Neural cell (in vitro differentiated cells): ENCODE measurements at regions not wholly inside any gene's neighbourhood (a gene's known extent, or its start where the extent isn't known, plus 50 kb on each side); places are given as distances from the start of the nearest gene placed in this dataset.

Experiments
- CTCF ChIP-seq: fragments of 450-650 bp; IDR thresholded peaks from 2 replicates; pipeline ENCODE4 v1.5.1; 2014; ENCODE audit warnings: antibody characterized with exemption, mild to moderate bottlenecking, moderate library complexity; ENCODE audit not compliant: poor library complexity, severe bottlenecking
- EP300 ChIP-seq: fragments of 450-650 bp; conservative IDR thresholded peaks from 2 replicates; pipeline ENCODE4 v1.6.1; 2014; ENCODE audit warnings: antibody characterized with exemption, mild to moderate bottlenecking, moderate library complexity; ENCODE audit not compliant: poor library complexity, severe bottlenecking
- RAD21 ChIP-seq: fragments of 450-650 bp; conservative IDR thresholded peaks from 2 replicates; pipeline ENCODE4 v1.6.1; 2014; ENCODE audit warnings: antibody characterized with exemption, mild to moderate bottlenecking, moderate library complexity

DNA sequence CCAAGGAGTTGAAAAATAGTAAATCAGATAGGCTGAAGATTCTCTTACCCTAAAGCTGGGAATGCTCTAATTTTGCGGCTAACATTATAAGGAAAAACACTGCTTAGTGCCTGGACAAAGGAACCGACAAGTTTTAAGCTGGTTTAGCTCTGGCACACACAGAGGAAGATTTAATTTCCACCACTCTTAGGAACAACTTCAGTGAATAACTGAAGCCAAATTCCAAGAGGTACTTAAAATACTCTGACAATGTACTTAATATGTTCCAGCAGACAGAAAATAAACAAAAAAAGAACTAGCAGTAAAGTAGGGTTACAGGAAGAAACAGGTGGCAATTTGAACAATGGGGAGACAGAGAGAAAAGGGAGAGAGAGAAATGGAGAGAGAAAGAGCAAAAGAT is 340.8 kb upstream of the NDST4 start:
- no peak for TF ChIP-seq CTCF
- no peak for TF ChIP-seq EP300
- TF ChIP-seq RAD21: no peak
